Activated naive CD4-positive, alpha-beta T cell (primary cell): ENCODE measurements at regions not wholly inside any gene's neighbourhood (a gene's known extent, or its start where the extent isn't known, plus 50 kb on each side); places are given as distances from the start of the nearest gene placed in this dataset.
"Not testable (repeated sequence)": the region's sequence is repeated elsewhere in the genome, so short reads cannot be mapped to it uniquely, and the experiment has no call there.

Experiments used
- DNase-seq, 4 experiments: peaks; one replicate each; lab custom pipeline; 2025; lab: John Stamatoyannopoulos, UW

- DNase-seq: not testable (repeated sequence)
Measured at GRCh38 chr9:39566782-39567181, 211.3 kb downstream of the SPATA31A1 start.

- not testable (repeated sequence) for DNase-seq
Measured at GRCh38 chr9:39567396-39567795, 211.9 kb downstream of the SPATA31A1 start.

- DNase-seq: not testable (repeated sequence)
Measured at GRCh38 chr9:39568900-39569299, 213.4 kb downstream of the SPATA31A1 start.

- DNase-seq: not testable (repeated sequence)
Measured at GRCh38 chr9:39573024-39574022, 217.9 kb downstream of the SPATA31A1 start.

- not testable (repeated sequence) for DNase-seq
Measured at GRCh38 chr9:39579000-39579399, 223.5 kb downstream of the SPATA31A1 start.

- not testable (repeated sequence) for DNase-seq
Measured at GRCh38 chr9:39581296-39581695, 225.8 kb downstream of the SPATA31A1 start.

- DNase-seq: not testable (repeated sequence)
Measured at GRCh38 chr9:39582677-39583412, 227.4 kb downstream of the SPATA31A1 start.

GRCh38 chr9:39583413-39583747 lies 227.9 kb downstream of the SPATA31A1 start:
- not testable (repeated sequence) for DNase-seq

GRCh38 chr9:39585233-39585632 lies 229.8 kb downstream of the SPATA31A1 start:
- not testable (repeated sequence) for DNase-seq

GRCh38 chr9:39587844-39588499 lies 232.5 kb downstream of the SPATA31A1 start:
- DNase-seq: no peak

- DNase-seq: no peak
Measured at GRCh38 chr9:39588500-39589137, 233.2 kb downstream of the SPATA31A1 start.

- not testable (repeated sequence) for DNase-seq
Measured at GRCh38 chr9:39604089-39604488, 248.6 kb downstream of the SPATA31A1 start.

GRCh38 chr9:39611449-39612231 lies 256.2 kb downstream of the SPATA31A1 start:
- DNase-seq: not testable (repeated sequence)

GRCh38 chr9:39616480-39616879 lies 261.0 kb downstream of the SPATA31A1 start:
- DNase-seq: not testable (repeated sequence)

GRCh38 chr9:39624048-39624447 lies 268.6 kb downstream of the SPATA31A1 start:
- not testable (repeated sequence) for DNase-seq

- not testable (repeated sequence) for DNase-seq
Measured at GRCh38 chr9:39632071-39632470, 276.6 kb downstream of the SPATA31A1 start.

GRCh38 chr9:39649029-39649428 lies 293.6 kb downstream of the SPATA31A1 start:
- not testable (repeated sequence) for DNase-seq

- not testable (repeated sequence) for DNase-seq
Measured at GRCh38 chr9:39656960-39657603, 301.6 kb downstream of the SPATA31A1 start.

GRCh38 chr9:39663020-39663419 lies 307.6 kb downstream of the SPATA31A1 start:
- not testable (repeated sequence) for DNase-seq

- not testable (repeated sequence) for DNase-seq
Measured at GRCh38 chr9:39663713-39664112, 308.2 kb downstream of the SPATA31A1 start.
